Ecto neural progenitor cell (in vitro differentiated cells): ENCODE measurements at regions not wholly inside any gene's neighbourhood (a gene's known extent, or its start where the extent isn't known, plus 50 kb on each side); places are given as distances from the start of the nearest gene placed in this dataset.

Experiments used
- DNase-seq: peaks from one replicate; pipeline ENCODE4 v3.0.0-alpha.2; 2018; ENCODE audit warnings: low spot score

DNA sequence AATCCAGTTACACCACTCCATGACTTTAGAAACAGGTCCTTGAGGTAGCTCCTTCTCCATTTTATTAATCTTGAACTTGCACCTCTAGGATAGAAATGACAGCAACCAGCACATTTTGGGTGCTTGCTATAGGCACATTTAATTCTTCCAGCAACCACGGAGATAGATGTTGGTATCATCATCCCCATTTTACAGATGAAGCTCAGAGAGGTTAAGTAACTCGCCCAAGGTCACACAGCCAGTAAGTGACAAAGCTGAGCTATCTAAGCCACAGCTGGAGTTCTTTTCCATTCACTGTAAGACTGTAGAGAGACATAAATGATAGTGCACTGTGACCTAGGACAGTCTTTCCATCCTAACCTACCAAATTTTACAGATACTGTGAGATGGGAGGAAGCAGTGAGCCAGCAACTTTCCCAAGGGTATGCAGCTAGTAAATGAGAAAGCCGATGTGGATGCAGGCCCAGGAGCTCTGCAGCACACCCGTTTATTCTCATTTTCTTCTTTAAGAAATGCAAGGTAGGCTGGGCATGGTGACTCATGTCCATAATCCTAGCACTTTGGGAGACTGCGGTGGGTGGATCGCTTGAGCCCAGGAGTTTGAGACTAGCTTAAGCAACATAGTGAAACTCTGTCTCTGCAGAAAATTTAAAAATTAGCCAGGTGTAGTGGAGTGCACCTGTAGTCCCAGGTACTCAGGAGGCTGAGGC lies 103.2 kb downstream of the TBX5 start:
- DNase-seq: no peak

DNA sequence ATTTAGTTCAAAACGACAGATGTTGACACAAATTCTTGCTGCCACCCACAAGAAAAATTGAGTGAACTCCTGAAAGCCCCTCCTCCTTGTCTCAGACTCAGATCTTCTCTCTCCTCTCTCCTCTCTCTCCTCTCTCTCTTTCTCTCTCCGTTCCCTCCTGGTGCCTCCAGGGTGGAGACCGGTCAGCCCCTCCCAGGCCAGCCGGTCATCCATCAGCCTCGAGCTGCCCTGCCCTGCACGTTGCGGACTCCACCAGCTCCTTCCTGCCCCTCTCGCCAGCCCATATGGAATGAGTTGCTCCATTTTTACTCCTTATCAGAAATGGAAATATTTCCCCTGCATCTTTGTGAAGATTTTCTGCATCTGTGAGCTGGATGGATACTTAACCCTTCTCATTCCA lies 103.8 kb downstream of the TBX5 start:
- no peak for DNase-seq

DNA sequence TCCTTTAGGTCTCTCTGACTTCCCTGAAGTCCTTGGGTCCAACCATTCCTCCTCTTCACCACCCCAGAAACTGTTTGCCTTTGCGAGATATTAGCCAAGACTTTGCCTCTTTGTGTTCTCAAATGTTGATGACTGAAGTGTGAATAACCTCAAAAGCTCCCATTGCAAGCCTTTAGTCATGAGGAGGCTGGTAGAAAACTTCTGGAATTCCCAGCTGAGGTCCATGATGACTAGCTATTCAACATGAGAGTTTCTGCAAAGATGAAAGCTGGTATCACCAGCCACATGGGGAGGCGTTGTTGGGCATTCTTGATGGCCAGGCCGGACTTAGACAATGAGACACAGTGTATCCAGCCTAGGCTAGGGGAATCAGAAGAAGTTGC lies 111.7 kb downstream of the TBX5 start:
- DNase-seq: no peak

DNA sequence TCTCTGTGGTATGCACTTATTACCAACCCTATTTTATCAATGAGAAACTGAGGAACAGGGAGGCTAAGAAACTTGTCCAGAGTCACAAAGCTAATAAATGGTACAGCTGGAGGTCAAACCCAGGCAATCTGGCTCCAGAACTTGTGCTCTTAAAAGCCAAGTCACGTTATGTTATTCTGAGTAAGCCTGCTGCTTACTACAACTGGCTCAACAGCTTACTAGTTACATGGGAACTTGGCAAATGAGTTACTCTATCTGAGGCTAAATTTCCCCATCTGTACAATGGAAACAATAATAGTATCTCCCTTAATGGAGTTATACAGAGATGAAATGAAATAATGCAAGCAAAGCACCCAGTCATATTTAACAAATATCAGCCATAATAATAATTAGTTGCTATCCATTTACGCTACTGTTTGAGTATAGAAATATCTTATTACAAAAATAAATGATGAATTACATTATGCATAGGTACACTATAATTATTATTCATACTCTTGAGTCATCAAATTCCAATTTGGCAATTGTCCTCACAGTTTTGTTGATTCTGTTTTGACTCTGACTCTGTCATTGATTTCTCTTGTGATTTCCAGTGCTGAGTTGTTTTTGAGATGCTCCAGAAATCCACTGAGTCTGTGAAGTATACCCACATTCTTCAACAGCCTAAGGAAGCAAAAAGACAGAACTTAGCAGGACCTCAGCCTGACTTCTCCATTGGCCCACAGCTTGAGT lies 112.2 kb downstream of the TBX5 start:
- DNase-seq: no peak

DNA sequence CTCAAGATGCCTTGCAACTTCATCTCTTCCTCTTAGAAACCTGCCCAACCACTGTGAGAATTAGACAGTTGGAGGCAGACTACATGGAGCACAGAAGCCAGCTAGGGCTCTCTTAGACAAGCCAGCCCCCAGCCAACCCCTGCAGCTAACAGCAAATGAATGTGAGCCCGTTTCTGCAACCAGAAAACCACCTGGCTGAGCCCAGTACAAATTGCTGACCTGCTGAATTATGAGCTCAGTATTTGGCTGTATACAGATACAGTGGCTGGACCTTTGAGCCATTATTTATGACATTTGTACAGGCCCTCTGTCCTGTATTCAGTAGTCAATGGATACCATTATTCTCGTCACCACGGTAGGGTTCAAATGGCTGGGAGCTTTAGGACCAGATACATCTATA lies 112.9 kb downstream of the TBX5 start:
- no peak for DNase-seq

DNA sequence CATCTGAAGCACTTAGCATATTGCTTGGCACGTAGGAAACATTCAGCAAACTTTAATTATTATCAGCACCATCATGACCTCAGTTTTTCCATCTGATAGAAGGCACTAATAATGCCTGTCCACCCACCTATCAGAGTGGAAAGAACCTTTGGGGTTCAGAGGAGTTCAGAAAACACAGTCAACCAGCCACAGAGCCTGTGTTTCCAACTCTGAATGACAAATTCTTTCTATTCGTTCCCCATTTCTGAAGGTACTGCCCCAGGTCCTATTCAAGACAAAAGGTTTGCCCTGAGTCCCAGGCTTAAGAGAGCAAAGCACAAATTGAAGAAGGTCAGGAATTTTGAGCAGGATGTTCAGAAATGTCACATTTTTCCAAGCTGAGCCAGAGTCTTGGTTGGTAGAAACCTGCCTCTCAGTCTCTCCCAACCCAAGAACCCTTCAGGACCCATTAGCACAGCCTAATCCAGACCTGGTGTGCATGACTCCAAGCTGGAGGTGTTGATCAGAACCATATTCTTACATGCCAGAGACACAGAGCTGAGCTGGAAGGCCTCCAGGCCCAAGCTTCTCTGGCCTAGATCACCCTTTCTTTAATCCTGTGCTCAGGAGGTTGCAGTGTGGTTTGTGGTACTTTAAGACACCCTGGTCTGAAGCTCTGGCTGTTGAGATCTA lies 114.4 kb downstream of the TBX5 start:
- DNase-seq: no peak

DNA sequence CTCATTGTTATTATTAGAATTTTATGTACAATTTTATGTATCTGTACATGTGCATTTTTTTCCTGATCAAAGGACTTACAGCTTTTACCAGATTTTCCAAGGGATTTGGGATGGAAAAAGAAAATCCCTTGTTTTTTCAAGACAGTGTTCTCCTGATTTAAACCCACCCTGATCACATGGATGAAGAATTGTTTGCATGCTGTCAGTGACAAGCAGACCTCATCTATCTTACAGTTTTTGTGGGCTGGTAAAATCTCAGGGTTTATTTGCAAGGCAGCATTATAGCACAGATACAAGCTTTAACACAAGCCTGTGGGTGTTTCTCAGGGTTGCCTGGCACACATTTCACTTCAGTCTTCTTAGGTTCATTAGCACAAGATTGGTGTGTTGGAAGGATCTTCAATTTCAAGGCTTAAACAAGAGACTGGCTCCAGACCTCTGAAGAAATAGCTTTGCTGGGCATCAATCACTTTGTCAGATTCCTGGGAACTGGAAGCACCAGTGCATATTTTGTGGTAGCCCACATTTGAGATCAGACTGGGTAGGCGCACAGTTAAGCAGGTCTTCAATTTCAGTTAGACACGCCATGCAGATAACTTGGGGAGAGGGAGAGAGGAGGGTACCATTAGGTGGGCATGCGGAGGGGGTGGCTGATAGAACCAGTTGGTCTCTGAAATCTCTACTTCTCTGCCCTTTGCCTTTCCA lies 118.0 kb downstream of the TBX5 start:
- DNase-seq: no peak

DNA sequence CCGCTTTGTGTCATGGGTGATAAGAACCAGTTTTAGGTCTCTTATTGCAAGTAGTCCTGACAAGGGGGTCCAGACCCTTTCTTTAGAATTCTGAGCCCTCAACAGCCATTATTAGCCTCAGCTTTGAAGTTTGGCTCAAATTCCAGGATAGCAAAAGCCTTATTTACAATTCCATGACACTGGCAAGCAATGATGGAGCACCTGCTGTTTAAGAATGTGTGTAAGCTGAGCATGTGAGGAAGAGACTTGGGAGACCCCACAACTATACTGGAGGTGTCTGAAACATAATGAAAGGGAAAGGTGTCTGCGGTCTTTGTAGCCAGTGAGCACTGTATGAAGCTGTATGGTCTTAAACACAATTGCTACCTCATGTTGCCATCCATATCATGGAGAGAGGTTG lies 119.8 kb downstream of the TBX5 start:
- DNase-seq: no peak

DNA sequence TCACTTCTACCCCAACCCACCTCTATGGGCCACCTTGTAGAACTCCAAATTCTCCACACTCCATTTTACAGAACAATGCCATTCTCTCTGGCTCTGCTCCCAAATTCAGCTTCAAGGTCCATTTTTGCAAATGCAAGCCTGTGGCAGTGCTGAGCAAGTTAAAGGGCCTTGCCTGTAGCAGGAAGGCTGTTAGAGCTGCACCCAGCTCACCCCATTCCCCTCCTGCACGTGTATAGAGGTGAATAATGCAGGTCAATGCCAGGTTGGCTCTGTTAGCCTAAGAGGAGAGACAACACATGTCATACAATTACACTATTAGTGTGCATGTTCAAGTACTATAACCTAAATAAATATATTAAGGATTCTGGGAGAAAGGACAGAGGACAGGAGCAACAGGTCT lies 120.4 kb downstream of the TBX5 start:
- DNase-seq: no peak

DNA sequence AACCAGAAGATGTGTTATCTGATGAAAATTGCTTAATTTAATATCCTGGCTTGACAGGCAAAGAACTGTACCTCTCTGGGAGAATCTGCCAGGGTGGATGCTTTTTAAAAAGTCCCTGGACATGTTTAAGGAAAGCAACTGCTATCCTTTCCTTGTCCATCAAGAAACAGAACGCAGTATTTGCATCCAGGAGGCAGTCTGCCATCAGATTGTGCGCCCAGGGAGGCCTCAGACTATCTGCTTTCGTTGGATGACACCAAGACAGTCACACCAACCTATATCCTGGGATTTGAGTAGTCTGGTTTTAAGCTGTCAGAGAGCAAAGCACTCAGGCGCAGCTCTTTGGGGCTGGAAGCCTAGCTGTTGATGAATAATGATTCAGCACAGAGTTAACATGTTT lies 121.9 kb downstream of the TBX5 start:
- DNase-seq: no peak

DNA sequence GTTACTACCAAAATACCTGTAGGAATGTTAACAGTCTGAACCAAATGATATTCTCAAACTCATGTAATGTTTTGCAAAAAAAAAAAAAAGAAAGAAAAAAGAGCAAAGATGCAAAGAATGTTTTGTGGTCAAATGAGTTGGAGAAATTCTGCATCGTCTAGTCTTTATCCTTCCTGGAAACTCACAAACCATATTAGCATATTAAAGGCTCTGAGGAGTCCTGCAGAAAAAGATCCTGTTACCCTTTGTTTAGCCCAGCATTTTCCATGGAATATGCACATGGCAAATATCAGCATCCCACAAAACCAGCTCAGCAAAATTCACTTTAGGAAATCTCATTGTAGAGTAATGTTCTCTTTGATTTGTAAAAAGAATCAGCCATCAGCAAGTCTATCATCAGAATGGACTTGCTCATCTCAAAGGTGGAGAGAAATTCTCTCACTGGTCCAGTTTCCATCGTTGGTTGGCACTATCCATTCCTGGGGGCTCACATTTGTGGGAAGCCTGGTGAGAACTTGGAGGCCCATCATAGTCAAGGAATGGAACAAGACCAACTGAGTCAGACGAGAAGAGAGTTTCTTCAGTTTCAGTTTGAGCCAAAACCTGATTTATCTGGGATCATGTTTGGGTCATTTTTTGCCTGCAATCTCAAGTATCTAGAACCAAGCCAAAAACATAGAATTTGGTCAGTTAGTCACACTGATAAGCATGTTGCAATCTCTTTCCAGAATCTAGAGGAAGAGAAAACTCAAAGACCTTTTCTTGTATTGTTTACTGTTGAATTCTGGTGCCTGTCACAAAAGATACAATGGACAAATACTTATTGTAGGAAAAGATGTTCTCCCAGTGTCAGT lies 129.8 kb downstream of the TBX5 start:
- no peak for DNase-seq

DNA sequence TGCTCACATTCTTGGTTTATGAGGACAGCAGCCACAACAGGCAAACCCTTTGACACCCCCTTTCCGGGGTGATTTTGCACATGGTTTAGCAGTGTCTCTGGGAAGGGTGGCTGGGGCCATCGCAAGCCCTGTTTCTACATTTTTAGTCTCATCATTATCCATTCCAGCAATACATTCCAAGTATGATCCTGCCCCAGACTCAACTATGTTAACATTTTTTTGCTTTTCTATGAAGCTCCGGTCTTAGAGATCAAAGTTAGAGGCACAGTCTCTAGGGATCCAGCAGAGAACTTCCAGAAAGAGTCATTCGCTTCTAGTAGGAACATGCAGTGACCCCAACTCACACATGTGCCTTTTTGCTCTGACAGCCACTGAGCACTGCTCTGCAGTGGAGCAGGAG lies 130.9 kb downstream of the TBX5 start:
- DNase-seq: no peak

DNA sequence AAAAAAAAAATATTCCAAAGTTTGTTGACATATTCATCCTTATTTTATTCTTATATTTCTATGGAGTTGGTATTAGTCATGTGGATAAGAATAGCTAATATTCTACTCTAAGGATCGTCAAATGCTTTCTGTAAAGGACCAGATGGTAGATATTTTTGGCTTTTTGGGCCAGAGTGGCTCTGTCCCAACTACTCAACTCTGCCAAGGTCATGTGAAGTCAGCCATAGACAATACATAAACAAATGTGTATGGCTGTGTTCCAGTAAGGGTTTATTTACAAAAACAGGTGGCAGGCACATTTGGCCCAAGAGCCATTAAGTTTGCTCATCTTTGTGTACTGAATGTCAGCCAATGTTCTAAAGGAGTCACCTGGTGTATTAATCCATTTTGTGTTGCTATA lies 131.8 kb downstream of the TBX5 start:
- DNase-seq: no peak

DNA sequence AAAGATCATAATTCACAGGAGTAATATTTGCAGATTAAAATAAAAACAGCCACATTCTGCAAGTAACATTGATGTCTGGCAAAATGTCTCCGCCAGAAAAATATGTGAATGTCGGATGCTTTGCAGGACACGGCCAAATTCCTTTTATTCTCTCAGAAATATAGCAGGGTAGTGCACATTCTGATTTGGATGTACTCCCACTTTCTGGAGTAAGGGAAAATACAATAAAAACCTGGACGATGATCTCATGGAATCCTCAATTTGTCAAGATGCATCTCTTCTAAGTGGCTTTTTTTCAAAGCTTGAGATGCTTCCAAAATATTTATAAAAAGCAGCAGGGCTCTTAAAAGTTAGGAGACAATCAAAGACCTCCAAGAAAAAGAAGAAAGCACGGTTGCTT lies 133.3 kb downstream of the TBX5 start:
- no peak for DNase-seq

DNA sequence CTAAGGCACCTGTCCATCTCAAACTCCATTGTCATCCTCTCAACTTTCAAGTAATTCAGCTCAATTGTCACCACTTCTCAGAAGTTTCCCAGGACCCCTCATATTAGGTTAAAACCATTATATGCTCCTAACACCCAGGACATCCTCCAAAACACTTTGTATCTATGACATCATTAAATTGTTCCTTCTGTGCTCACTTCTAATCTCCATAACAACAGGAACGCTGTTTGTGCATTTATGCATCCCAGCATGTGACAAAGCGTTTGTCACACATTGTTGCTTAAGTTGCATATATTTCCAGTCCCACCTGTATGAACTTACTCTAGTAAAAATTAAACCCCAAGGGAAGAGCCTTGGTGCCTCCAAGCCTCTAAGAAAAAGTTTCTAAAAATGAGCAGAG lies 133.9 kb downstream of the TBX5 start:
- DNase-seq: no peak

DNA sequence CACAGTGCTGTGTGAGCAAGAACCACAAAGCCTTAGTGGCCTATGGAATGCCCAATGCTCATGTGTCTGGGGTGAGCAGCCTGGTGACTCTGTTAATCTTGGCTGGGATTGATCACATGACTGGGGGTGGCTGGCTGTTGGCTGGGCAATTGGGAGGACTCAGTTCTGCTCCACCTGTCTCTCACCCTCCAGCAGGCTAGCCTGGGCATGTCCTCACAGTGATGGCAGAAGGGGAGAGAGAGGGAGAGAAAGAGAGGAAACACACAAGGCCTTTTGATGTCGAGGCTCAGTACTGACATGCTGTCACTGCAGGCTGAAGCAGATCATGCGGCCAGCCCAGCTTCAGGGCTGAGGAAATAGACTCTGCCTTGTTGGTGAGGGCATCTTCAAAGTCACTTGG lies 136.8 kb downstream of the TBX5 start:
- DNase-seq: no peak

DNA sequence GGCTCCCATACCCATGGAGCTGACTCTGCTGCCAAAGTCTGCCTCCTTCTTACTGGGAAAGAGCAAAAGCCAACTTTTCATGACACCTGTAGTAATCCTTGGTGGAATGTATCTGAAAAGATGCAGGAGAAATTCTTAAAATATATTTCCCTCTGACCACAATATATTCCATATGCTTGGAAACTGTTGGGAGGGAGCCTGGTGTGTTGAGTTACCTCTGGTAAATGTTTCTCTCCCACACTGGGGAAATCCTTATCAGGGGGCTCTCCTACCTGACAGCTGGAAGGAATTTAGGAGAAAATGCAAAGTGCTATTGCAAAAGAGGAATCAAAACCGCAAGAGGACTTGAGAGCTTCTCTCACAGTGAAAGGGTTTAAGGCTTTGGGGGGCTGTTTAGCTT lies 139.4 kb downstream of the TBX5 start:
- DNase-seq: no peak

DNA sequence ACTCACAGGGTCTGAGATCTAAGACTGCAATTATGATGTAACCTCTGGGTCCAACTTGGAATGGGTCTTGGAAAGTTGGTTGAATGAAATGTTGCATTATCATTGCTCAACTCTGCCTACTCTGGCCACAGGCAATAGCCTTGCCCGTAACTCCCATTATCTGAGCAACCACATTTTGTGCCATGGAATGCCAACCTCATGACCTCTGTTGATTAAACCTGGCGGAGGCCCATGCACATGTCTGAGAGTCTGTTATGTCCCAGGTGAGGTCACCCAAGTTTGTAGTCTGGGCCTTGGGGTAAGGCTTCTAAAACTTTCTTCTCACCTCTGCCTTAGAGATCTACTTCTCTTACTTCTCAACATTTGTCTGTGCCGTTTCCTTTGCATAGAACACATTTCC lies 140.9 kb downstream of the TBX5 start:
- no peak for DNase-seq

DNA sequence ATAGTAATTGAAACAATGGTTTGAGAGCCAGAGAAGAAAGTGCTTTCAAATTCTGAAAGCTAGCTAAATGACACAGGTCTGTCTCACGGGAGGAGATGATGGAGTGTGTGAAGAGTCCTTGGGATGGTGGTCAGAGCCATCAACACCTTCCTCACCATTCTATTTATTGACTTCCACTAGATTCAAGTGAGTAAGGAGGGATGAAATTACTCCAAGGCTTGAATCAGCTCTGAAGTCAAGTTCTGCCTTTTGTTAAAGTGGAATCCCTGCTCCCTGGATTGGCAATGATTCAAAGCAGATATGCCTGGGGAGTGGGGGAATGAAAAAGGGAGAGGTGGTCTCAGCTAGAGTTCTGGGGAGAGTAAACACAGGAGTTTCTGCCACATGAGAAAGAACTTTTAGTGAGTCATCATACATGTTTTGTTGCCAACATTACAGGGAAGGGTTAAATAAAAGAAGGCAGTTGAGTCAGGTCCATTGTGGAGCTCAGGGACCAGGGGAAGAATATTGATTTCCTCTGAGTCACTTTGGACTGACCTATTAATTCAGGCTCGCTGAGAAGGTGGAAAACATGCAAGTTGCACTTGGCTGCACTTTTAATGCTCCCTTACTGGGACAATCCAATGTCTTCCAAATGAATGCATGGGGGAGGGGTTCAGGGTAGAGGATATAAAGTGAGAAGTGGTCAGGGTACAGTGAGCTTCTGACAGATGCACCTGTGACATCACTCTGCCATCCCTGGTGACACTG lies 142.7 kb downstream of the TBX5 start:
- no peak for DNase-seq

DNA sequence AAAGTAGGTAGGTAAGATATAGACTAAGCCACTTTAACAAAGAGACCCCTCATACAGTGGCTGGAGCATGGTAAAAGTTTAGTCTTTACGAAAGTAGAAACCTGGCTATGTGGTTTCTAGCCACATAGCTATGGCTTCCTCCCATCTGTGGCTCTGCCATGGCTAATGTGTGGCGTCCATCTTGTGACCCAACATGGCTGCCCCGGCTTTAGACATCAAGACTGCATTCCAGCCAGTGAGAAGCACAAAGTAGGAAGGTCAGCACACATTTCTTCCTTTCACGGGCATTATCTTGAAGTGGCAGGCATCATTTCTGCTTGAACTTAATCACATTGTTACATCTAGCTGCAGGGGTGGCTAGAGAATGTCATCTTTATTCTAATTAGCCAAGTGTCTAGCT lies 148.3 kb downstream of the TBX5 start:
- DNase-seq: no peak

DNA sequence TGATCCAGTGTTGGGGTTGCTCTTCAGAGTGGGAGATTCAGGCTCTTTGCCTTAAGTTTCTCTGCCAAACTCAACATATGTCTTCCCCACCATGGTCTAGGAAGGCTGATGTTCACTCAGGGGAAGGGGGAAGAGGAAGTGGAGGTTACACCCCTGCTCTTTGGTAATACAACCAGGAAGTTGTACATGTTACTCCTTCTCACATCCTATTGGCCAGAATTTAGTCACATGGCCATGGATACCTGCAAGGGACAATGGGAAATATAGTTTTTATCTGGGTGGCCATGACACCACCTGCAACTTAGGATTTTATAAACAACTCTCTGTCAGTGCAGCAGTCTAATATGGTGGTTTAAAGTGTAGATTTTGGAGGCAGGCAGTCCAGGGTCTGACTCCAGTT lies 150.9 kb downstream of the TBX5 start:
- DNase-seq: no peak
